Nephron (organoid): ENCODE measurements at regions not wholly inside any gene's neighbourhood (a gene's known extent, or its start where the extent isn't known, plus 50 kb on each side); places are given as distances from the start of the nearest gene placed in this dataset.
A peak's percentile ranks its signal among the peaks of the same experiment; 100 is the strongest.

Source experiments
- H3K27ac Mint-ChIP-seq, 3 experiments: 2 replicates each; pipeline ENCODE4 v1.8.0; 2020; ENCODE audit warnings: mixed read lengths in 3 of 3, mild to moderate bottlenecking in 2 of 3, moderate library complexity in 1 of 3
- H3K27me3 Mint-ChIP-seq: 2 replicates; pipeline ENCODE4 v1.8.0; 2021; ENCODE audit warnings: low read depth, mild to moderate bottlenecking, moderate library complexity, mixed read lengths
- H3K36me3 Mint-ChIP-seq: 2 replicates; pipeline ENCODE4 v1.8.0; 2020; ENCODE audit warnings: low read depth, mixed read lengths
- H3K4me1 Mint-ChIP-seq: 2 replicates; pipeline ENCODE4 v1.8.0; 2020; ENCODE audit warnings: mixed read lengths
- H3K4me3 Mint-ChIP-seq, 3 experiments: 2 replicates each; pipeline ENCODE4 v1.8.0; 2020; ENCODE audit warnings: mild to moderate bottlenecking in 3 of 3, mixed read lengths in 3 of 3, moderate library complexity in 2 of 3
- H3K9me3 Mint-ChIP-seq: 2 replicates; pipeline ENCODE4 v1.8.0; 2020; ENCODE audit warnings: mixed read lengths
- CTCF ChIP-seq, 3 experiments: fragments of 200-600 bp; sonication (generic); IDR thresholded peaks; one replicate each; pipeline ENCODE4 v1.5.0; 2021; ENCODE audit warnings: antibody characterized with exemption in 3 of 3; ENCODE audit not compliant: unreplicated experiment in 3 of 3

GRCh38 chr1:212213784-212214183 is 71.4 kb upstream of the PPP2R5A start:
- Mint-ChIP-seq H3K27ac (peak overlapping the region in 1 of 3 experiments; percentile 41), H3K36me3 (peaks cover 3% of the 10 kb centered on the region), H3K4me3 (no peak overlapping the region), H3K27me3 (peaks cover 24% of the 10 kb centered on the region), H3K4me1 (peaks cover 29% of the 10 kb centered on the region), H3K9me3 (no peaks in the 10 kb centered on the region)
- no peak for TF ChIP-seq CTCF (IDR thresholded peaks at IDR 0.05; ENCODE audit: unreplicated experiment in 3 of 3)

- TF ChIP-seq CTCF (IDR thresholded peaks at IDR 0.05; ENCODE audit: unreplicated experiment in 3 of 3), result no peak
- peaks cover 20% of the 10 kb centered on the region for H3K27me3 Mint-ChIP-seq
- peaks cover 34% of the 10 kb centered on the region for H3K4me1 Mint-ChIP-seq
- no peaks in the 10 kb centered on the region for H3K9me3 Mint-ChIP-seq
- H3K36me3 Mint-ChIP-seq, result peaks cover 3% of the 10 kb centered on the region
- H3K27ac Mint-ChIP-seq, result no peak overlapping the region
- H3K4me3 Mint-ChIP-seq, result no peak overlapping the region
Observed at GRCh38 chr1:212214325-212214724, 70.9 kb upstream of the PPP2R5A start.

- peaks cover 3% of the 10 kb centered on the region for H3K36me3 Mint-ChIP-seq
- H3K27ac Mint-ChIP-seq, result no peak overlapping the region
- H3K9me3 Mint-ChIP-seq, result no peaks in the 10 kb centered on the region
- H3K27me3 Mint-ChIP-seq, result peaks cover 20% of the 10 kb centered on the region
- H3K4me3 Mint-ChIP-seq, result no peak overlapping the region
- TF ChIP-seq CTCF (IDR thresholded peaks at IDR 0.05; ENCODE audit: unreplicated experiment in 3 of 3), result no peak
- H3K4me1 Mint-ChIP-seq, result peaks cover 41% of the 10 kb centered on the region
Observed at GRCh38 chr1:212215910-212216309, 69.3 kb upstream of the PPP2R5A start.

GRCh38 chr1:212217633-212218032 is 67.6 kb upstream of the PPP2R5A start:
- no peak for TF ChIP-seq CTCF (IDR thresholded peaks at IDR 0.05; ENCODE audit: unreplicated experiment in 3 of 3)
- Mint-ChIP-seq H3K36me3 (peaks cover 3% of the 10 kb centered on the region), H3K9me3 (no peaks in the 10 kb centered on the region), H3K4me1 (peaks cover 44% of the 10 kb centered on the region), H3K4me3 (no peak overlapping the region), H3K27ac (peak overlapping the region in 1 of 3 experiments; percentile 55), H3K27me3 (peaks cover 20% of the 10 kb centered on the region)

- TF ChIP-seq CTCF (IDR thresholded peaks at IDR 0.05; ENCODE audit: unreplicated experiment in 3 of 3), result no peak
- Mint-ChIP-seq H3K36me3 (peaks cover 3% of the 10 kb centered on the region), H3K9me3 (no peaks in the 10 kb centered on the region), H3K27me3 (peaks cover 20% of the 10 kb centered on the region), H3K4me3 (no peak overlapping the region), H3K27ac (peak overlapping the region in 2 of 3 experiments; percentile 22 to 55), H3K4me1 (peaks cover 40% of the 10 kb centered on the region)
Observed at GRCh38 chr1:212218065-212218464, 67.1 kb upstream of the PPP2R5A start.

GRCh38 chr1:212218911-212219310 is 66.3 kb upstream of the PPP2R5A start:
- TF ChIP-seq CTCF (IDR thresholded peaks at IDR 0.05; ENCODE audit: unreplicated experiment in 3 of 3), result no peak
- Mint-ChIP-seq H3K27me3 (peaks cover 17% of the 10 kb centered on the region), H3K4me3 (no peak overlapping the region), H3K9me3 (no peaks in the 10 kb centered on the region), H3K27ac (peak overlapping the region; percentile 22 to 55 (median 49)), H3K36me3 (peaks cover 3% of the 10 kb centered on the region), H3K4me1 (peaks cover 33% of the 10 kb centered on the region)
